ENCODE measurements at regions not wholly inside any gene's neighbourhood (a gene's known extent, or its start where the extent isn't known, plus 50 kb on each side); places are given as distances from the start of the nearest gene placed in this dataset.

DNA sequence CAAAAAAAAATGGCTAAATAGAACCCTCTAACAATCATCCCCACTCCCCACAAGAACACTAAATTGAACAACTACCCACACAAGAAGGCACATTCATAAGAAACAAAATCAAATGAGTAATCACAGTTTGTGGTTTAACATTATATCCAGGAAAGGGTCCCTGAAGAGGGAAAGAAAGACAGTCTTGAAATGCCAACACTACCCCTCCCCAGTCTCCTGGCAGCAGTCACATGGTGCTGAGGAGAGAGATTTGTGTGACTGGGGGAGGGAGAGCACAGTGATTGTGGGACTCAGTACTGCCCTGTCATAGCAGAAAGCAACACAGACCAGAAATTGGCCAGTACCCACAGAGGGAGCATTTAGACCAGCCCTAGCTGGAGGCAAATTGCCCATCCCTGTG, 443.7 kb upstream of the BTBD3 start:
- H4K20me1 ChIP-seq (ENCODE audit: insufficient read depth), result no peaks in the 10 kb centered on the region
- 0 out of 2 replicates have a peak, but pooled peaks cover 6% of the 10 kb centered on the region for H3K9me3 ChIP-seq (ENCODE audit: insufficient read depth, low read depth)
- H3K4me2 ChIP-seq, result no peak overlapping the region
- H3F3A ChIP-seq (ENCODE audit: insufficient read depth, low read depth), result no peaks in the 10 kb centered on the region
- no peak overlapping the region for H3K27ac ChIP-seq
- no peaks in the 10 kb centered on the region for H3K79me2 ChIP-seq (ENCODE audit: low read depth)
- DNase-seq, result no peak
- no peaks in the 10 kb centered on the region for H3K36me3 ChIP-seq (ENCODE audit: low read depth)
- H3K4me1 ChIP-seq (replicated peaks; ENCODE audit: insufficient read depth), result no peaks in the 10 kb centered on the region
- TF ChIP-seq CTCF (conservative IDR thresholded peaks at IDR 0.05) (no peak), EZH2 (IDR thresholded peaks at IDR 0.05; ENCODE audit: low read depth) (no peak)
- H3K27me3 ChIP-seq (ENCODE audit: insufficient read depth, low read depth), result no peaks in the 10 kb centered on the region
- intact Hi-C loops (cut with micrococcal nuclease; ENCODE audit: unreplicated experiment), result no loop called here
- ChIA-PET CTCF (no interaction called here), POLR2A (ENCODE audit: unreplicated experiment) (no interaction called here)
- BruUV-seq (replicated peaks), result no TSS peak
- no peak overlapping the region for H3K4me3 ChIP-seq
- H2AFZ ChIP-seq, result no peak overlapping the region
- H3K9me2 ChIP-seq (ENCODE audit: insufficient read depth), result no peaks in the 10 kb centered on the region

GRCh38 chr20:11483697-11484096, 434.0 kb upstream of the BTBD3 start:
- 0 out of 2 replicates have a peak, but pooled peaks cover 3% of the 10 kb centered on the region for H3K9me3 ChIP-seq (ENCODE audit: insufficient read depth, low read depth)
- intact Hi-C loops (cut with micrococcal nuclease; ENCODE audit: unreplicated experiment), result no loop called here
- no peak overlapping the region for H2AFZ ChIP-seq
- no TSS peak for BruUV-seq (replicated peaks)
- ChIA-PET CTCF (no interaction called here), POLR2A (ENCODE audit: unreplicated experiment) (no interaction called here)
- H3K27me3 ChIP-seq (ENCODE audit: insufficient read depth, low read depth), result no peaks in the 10 kb centered on the region
- H3K79me2 ChIP-seq (ENCODE audit: low read depth), result no peaks in the 10 kb centered on the region
- no peak for TF ChIP-seq EZH2 (IDR thresholded peaks at IDR 0.05; ENCODE audit: low read depth)
- TF ChIP-seq CTCF (conservative IDR thresholded peaks at IDR 0.05), result no peak
- no peaks in the 10 kb centered on the region for H3K4me1 ChIP-seq (replicated peaks; ENCODE audit: insufficient read depth)
- no peak overlapping the region for H3K4me2 ChIP-seq
- 0 out of 2 replicates have a peak, but pooled peaks cover 6% of the 10 kb centered on the region for H3K9me2 ChIP-seq (ENCODE audit: insufficient read depth)
- DNase-seq, result no peak
- no peaks in the 10 kb centered on the region for H4K20me1 ChIP-seq (ENCODE audit: insufficient read depth)
- no peak overlapping the region for H3K4me3 ChIP-seq
- no peak overlapping the region for H3K27ac ChIP-seq
- H3F3A ChIP-seq (ENCODE audit: insufficient read depth, low read depth), result no peaks in the 10 kb centered on the region
- H3K36me3 ChIP-seq (ENCODE audit: low read depth), result no peaks in the 10 kb centered on the region

- Histone ChIP-seq H3K9me3 (ENCODE audit: insufficient read depth, low read depth) (0 out of 2 replicates have a peak, but pooled peaks cover 3% of the 10 kb centered on the region), H3K4me1 (replicated peaks; ENCODE audit: insufficient read depth) (no peaks in the 10 kb centered on the region), H3F3A (ENCODE audit: insufficient read depth, low read depth) (no peaks in the 10 kb centered on the region), H3K4me3 (no peak overlapping the region), H3K9me2 (ENCODE audit: insufficient read depth) (0 out of 2 replicates have a peak, but pooled peaks cover 6% of the 10 kb centered on the region), H3K36me3 (ENCODE audit: low read depth) (no peaks in the 10 kb centered on the region), H2AFZ (no peak overlapping the region), H3K27me3 (ENCODE audit: insufficient read depth, low read depth) (no peaks in the 10 kb centered on the region), H3K79me2 (ENCODE audit: low read depth) (no peaks in the 10 kb centered on the region), H3K27ac (no peak overlapping the region), H4K20me1 (ENCODE audit: insufficient read depth) (no peaks in the 10 kb centered on the region), H3K4me2 (no peak overlapping the region)
- intact Hi-C loops (cut with micrococcal nuclease; ENCODE audit: unreplicated experiment), result no loop called here
- TF ChIP-seq CTCF (conservative IDR thresholded peaks at IDR 0.05) (no peak), EZH2 (IDR thresholded peaks at IDR 0.05; ENCODE audit: low read depth) (no peak)
- ChIA-PET CTCF (no interaction called here), POLR2A (ENCODE audit: unreplicated experiment) (no interaction called here)
- no TSS peak for BruUV-seq (replicated peaks)
- no peak for DNase-seq
Measured at GRCh38 chr20:11484479-11484878, 433.2 kb upstream of the BTBD3 start.
